GM12872 (cell line): ENCODE measurements at regions not wholly inside any gene's neighbourhood (a gene's known extent, or its start where the extent isn't known, plus 50 kb on each side); places are given as distances from the start of the nearest gene placed in this dataset.

Experiments
- CTCF ChIP-seq: IDR thresholded peaks from 3 replicates; pipeline ENCODE4 v1.5.1; 2011; ENCODE audit warnings: low read depth, mild to moderate bottlenecking, low read length, moderate library complexity; ENCODE audit not compliant: insufficient read depth

DNA sequence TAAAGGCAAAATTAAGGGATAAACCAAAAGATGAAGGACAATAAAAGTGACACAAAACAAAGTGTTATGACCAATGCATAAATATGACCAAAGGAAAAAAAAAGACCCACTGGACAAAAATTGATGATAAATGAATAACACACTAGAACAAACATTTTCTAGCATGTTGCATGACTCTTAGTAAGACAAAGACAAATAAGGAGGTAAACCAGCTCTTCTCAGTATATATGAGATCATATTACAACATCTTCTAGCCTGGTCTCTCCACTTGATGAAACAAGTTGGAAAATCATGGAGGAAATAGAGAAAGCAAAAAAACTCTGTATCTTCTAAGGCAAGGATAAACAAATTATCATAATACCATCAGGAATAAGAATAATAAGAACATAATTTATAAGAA is 163.9 kb upstream of the GBE1 start:
- TF ChIP-seq CTCF, result no peak

- no peak for TF ChIP-seq CTCF
Observed at GRCh38 chr3:81923038-81923437, 161.6 kb upstream of the GBE1 start.

- TF ChIP-seq CTCF, result no peak
Observed at GRCh38 chr3:81922404-81922803, 161.0 kb upstream of the GBE1 start.

DNA sequence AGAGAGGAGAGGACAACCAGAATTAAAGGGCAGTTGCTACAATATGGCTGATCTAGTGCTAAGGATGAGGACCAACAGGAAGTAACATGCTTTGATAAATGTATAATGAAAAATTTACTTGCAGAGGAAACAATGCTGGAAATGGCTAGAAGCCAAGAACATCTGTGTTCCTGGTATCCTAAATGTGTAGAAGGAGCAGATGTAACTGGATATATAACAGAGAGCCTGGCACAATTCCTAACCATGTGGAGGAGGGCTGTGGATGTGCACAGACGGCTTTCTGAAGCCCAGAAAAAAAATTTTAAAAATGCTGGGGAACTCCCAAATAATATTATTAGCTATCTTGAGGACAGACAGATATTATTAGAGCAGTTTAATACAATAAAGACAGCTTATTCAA is 159.4 kb upstream of the GBE1 start:
- no peak for TF ChIP-seq CTCF

- TF ChIP-seq CTCF, result no peak
Observed at GRCh38 chr3:81916890-81917289, 155.4 kb upstream of the GBE1 start.

DNA sequence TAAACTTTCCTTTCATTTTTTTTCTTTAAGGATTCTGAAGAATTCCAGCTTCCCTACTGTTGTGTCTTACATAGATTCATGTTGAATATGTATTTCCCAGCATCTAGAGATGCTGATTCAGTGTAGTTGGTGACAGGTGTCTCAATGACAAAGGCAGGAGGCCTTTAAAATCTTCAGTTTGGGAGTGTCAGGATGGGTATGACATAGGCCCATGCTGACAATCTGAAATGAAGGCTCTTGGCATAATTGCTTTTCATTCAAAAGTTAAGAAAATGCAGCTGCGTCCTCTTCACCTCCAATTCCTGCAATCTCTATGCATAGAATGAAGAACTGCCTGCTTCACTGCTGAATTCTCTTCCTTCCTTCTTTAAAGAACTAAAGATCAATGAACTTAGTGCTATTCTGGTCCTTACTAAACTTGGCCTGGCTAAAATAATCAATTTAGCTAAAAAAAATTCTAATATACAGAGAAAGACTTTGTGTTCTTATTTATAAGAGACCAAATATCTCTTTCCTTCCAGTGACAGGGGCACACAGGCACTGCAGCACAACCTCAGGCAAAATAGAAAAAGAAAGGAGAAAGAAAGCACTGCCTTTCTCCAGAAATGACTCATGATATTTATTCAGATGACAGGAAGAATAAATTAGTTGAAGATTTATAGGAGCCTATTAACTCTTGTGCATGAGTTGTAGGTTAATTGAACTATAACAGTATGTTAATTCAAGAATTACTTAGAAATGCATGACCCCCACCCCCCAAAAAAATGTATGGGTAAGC is 152.6 kb upstream of the GBE1 start:
- TF ChIP-seq CTCF, result no peak

- no peak for TF ChIP-seq CTCF
Observed at GRCh38 chr3:81911221-81911620, 149.8 kb upstream of the GBE1 start.
